Heart left ventricle (tissue), 13 donors: ENCODE measurements at regions not wholly inside any gene's neighbourhood (a gene's known extent, or its start where the extent isn't known, plus 50 kb on each side); places are given as distances from the start of the nearest gene placed in this dataset.

ENCODE experiments used
- POLR2A ChIP-seq, 2 donors: fragments of 450-650 bp; IDR thresholded peaks; one replicate each; pipeline ENCODE4 v1.6.1; 2017; ENCODE audit warnings: antibody characterized with exemption in 2 of 2, mild to moderate bottlenecking in 2 of 2, moderate library complexity in 2 of 2
- TF ChIP-seq, protein P1 (sequence below), 12 donors: fragments of 200-600 bp; sonication (generic) in 4 of 12; IDR thresholded peaks; one replicate each; pipeline versions ENCODE4 v1.5.0 to v1.8.0; 2018 to 2022; ENCODE audit warnings: antibody characterized with exemption in 12 of 12, mild to moderate bottlenecking in 5 of 12
- donor health status: ischemic (EF 13 %, LVEDD 7.1; RV severe dilation, severe dysfunction).
- donor health status: DM: no; HTN: yes; CAD: no.
- donor health status: DM: no; HTN: no; CAD: no.
- donor health status: ischemic (EF 25% LVEDD 6.9; RV normal size, moderate dysfunction).
- donor health status: ischemic (EF 25% LVEDD 5.7; RV mildly dilated, moderate dysfunction).
- donor health status: ischemic (EF 35%, LVEDD 5.7; RV mildly dilated, moderate dysfunction).
- donor health status: nonischemic (EF 11% LVEDD 7.7; RV severe dilation, severe dysfunction).
- donor health status: DM: yes; HTN: yes; CAD: no.
- donor health status: PGD.
- donor health status: ischemic (EF 29% LVEDD 5.4; RV normal size, mild dysfunction).
- donor health status: nonischemic (EF 23%, LVEDD 6.1; RV moderate dilation, normal function).

DNA sequence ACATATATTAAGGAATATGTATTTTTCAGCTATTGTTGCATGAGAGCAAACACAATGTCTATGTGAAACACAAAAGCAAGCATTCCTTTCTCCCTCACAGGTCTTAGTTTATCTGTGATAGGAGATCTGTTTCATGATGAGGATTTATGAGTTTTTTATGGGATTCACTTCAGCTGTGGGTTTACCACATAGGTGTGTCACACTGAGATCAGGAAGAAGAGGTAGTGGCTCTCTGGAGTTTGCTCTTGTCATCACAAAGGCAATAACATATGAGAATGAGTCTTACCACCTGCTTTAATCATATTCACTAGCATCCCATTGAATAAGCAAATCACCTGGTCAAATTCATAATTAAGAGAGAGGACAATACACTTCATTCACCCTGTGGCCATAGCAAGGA is 960.3 kb upstream of the SLC39A10 start:
- TF ChIP-seq, protein P1, sequence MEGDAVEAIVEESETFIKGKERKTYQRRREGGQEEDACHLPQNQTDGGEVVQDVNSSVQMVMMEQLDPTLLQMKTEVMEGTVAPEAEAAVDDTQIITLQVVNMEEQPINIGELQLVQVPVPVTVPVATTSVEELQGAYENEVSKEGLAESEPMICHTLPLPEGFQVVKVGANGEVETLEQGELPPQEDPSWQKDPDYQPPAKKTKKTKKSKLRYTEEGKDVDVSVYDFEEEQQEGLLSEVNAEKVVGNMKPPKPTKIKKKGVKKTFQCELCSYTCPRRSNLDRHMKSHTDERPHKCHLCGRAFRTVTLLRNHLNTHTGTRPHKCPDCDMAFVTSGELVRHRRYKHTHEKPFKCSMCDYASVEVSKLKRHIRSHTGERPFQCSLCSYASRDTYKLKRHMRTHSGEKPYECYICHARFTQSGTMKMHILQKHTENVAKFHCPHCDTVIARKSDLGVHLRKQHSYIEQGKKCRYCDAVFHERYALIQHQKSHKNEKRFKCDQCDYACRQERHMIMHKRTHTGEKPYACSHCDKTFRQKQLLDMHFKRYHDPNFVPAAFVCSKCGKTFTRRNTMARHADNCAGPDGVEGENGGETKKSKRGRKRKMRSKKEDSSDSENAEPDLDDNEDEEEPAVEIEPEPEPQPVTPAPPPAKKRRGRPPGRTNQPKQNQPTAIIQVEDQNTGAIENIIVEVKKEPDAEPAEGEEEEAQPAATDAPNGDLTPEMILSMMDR (IDR thresholded peaks at IDR 0.05) = no peak
- no peak for TF ChIP-seq POLR2A (IDR thresholded peaks at IDR 0.05)
